ENCODE measurements at regions not wholly inside any gene's neighbourhood (a gene's known extent, or its start where the extent isn't known, plus 50 kb on each side); places are given as distances from the start of the nearest gene placed in this dataset.

DNA sequence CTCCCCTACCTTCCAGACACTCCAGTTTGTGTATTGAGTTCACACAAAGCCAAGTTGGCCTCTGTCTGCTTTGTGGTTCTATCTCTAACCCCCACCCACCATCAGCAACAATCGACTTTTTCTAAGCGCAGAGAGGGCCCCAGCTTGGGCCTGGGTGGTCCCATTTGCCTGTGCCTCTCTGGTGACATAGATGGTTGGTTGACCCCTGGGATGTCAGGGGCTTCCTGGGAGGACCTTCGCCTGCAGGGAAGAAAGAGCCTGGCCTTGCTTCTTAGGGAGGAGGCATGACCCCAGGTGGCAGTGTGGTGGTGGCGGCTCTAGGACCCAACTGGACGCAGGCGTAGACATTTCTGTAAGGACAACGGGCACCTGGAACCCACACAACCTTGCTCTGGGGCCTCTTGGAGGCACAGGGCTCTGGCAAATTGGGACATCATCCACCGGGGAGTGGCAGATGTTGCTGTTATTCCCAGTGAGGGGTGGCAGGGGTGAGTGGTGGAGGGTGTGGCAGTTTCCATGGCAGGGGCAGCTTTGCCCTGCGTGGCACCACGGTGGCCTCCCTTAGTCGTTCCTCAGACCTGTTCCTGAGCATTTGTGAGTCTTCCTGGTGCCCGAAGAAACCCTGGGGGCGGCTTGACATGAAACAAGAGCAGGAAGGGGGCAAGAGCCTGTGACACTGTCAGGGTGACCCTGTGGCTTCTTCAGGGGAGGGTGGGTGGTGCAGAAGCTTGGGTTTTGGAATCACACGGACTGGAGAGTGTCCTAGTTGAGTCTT is 171.0 kb upstream of the IER5L start:
- TF ChIP-seq, protein P1, sequence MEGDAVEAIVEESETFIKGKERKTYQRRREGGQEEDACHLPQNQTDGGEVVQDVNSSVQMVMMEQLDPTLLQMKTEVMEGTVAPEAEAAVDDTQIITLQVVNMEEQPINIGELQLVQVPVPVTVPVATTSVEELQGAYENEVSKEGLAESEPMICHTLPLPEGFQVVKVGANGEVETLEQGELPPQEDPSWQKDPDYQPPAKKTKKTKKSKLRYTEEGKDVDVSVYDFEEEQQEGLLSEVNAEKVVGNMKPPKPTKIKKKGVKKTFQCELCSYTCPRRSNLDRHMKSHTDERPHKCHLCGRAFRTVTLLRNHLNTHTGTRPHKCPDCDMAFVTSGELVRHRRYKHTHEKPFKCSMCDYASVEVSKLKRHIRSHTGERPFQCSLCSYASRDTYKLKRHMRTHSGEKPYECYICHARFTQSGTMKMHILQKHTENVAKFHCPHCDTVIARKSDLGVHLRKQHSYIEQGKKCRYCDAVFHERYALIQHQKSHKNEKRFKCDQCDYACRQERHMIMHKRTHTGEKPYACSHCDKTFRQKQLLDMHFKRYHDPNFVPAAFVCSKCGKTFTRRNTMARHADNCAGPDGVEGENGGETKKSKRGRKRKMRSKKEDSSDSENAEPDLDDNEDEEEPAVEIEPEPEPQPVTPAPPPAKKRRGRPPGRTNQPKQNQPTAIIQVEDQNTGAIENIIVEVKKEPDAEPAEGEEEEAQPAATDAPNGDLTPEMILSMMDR (conservative IDR thresholded peaks at IDR 0.05 in 1 of 2, IDR thresholded peaks at IDR 0.05 in 1 of 2; ENCODE audit: low read depth in 1 of 2, low read length in 2 of 2) = no peak
- no peak for TF ChIP-seq EZH2 (IDR thresholded peaks at IDR 0.05; ENCODE audit: low read length, missing control alignments)

Data from fibroblast of lung (primary cell).